Keratinocyte (primary cell): ENCODE measurements at regions not wholly inside any gene's neighbourhood (a gene's known extent, or its start where the extent isn't known, plus 50 kb on each side); places are given as distances from the start of the nearest gene placed in this dataset.

Source experiments
- DNase-seq: peaks from one replicate; pipeline ENCODE4 v3.0.0-alpha.2; 2011; ENCODE audit warnings: low read depth, missing footprints, low spot score
- FAIRE-seq: peaks from 2 replicates; lab custom pipeline; 2011; peaks lifted over from hg19 to GRCh38; lab: Jason Lieb, UNC
- H2AFZ ChIP-seq: 2 replicates; pipeline ENCODE4 v1.6.0; 2012; ENCODE audit warnings: low read length, control low read depth, inconsistent platforms; ENCODE audit not compliant: control insufficient read depth
- H3K27ac ChIP-seq: 2 replicates; pipeline ENCODE4 v1.5.1; 2011; ENCODE audit warnings: low read length; ENCODE audit not compliant: control insufficient read depth, insufficient read depth
- H3K27me3 ChIP-seq: 3 replicates; pipeline ENCODE4 v1.6.0; 2011; ENCODE audit warnings: low read length; ENCODE audit not compliant: control insufficient read depth, insufficient read depth; ENCODE audit errors: extremely low read depth
- H3K36me3 ChIP-seq, 2 experiments: 2 replicates in 1 of 2; 3 replicates in 1 of 2; pipeline ENCODE4 v1.5.1; 2011; ENCODE audit warnings: low read length in 2 of 2, mild to moderate bottlenecking in 1 of 2; ENCODE audit not compliant: control insufficient read depth in 2 of 2, insufficient read depth in 2 of 2; ENCODE audit errors: extremely low read depth in 1 of 2
- H3K4me1 ChIP-seq: 3 replicates; pipeline ENCODE4 v1.5.1; 2011; ENCODE audit warnings: low read length; ENCODE audit not compliant: control insufficient read depth, insufficient read depth; ENCODE audit errors: extremely low read depth
- H3K4me2 ChIP-seq: 3 replicates; pipeline ENCODE4 v1.6.0; 2011; ENCODE audit warnings: low read depth, low read length; ENCODE audit not compliant: control insufficient read depth, insufficient read depth; ENCODE audit errors: extremely low read depth
- H3K4me3 ChIP-seq, 3 experiments: fragments of 200-600 bp in 1 of 3; sonication (generic) in 1 of 3; 2 replicates in 2 of 3; 3 replicates in 1 of 3; pipeline ENCODE4 v1.5.1; 2011 to 2016; ENCODE audit warnings: low read length in 3 of 3, mild to moderate bottlenecking in 3 of 3, control low read depth in 2 of 3, inconsistent platforms in 1 of 3, low read depth in 1 of 3, mixed read lengths in 1 of 3, mixed run types in 1 of 3, moderate library complexity in 1 of 3; ENCODE audit not compliant: control insufficient read depth in 2 of 3, insufficient read depth in 2 of 3; ENCODE audit errors: extremely low read depth in 1 of 3
- H3K79me2 ChIP-seq: 2 replicates; pipeline ENCODE4 v1.6.0; 2012; ENCODE audit warnings: low read length; ENCODE audit not compliant: control insufficient read depth, insufficient read depth
- H3K9ac ChIP-seq: 3 replicates; pipeline ENCODE4 v1.6.0; 2011; ENCODE audit warnings: low read length; ENCODE audit not compliant: control insufficient read depth, insufficient read depth; ENCODE audit errors: extremely low read depth
- H3K9me1 ChIP-seq: 3 replicates; pipeline ENCODE4 v1.6.0; 2011; ENCODE audit warnings: low read length; ENCODE audit not compliant: control insufficient read depth, insufficient read depth; ENCODE audit errors: extremely low read depth
- H3K9me3 ChIP-seq: 2 replicates; pipeline ENCODE4 v1.5.1; 2012; ENCODE audit warnings: low read depth, low read length; ENCODE audit not compliant: control insufficient read depth
- H4K20me1 ChIP-seq: 3 replicates; pipeline ENCODE4 v1.6.0; 2011; ENCODE audit warnings: low read length; ENCODE audit not compliant: control insufficient read depth, insufficient read depth; ENCODE audit errors: extremely low read depth
- EZH2 ChIP-seq: IDR thresholded peaks from one replicate; pipeline ENCODE4 v1.6.1; 2012; ENCODE audit warnings: inconsistent platforms, mild to moderate bottlenecking, low read length, moderate library complexity
- dilution Hi-C: fragments of 300-500 bp; cut with MboI; formaldehyde crosslinking; loops from one replicate; pipeline ENCODE4 v1.7.0; 2020; ENCODE audit warnings: low sequenced_read_pairs; ENCODE audit not compliant: extremely low pct_ligation_motif_present
- TF ChIP-seq, protein P1 (sequence below), 3 experiments: IDR thresholded peaks in 1 of 3; conservative IDR thresholded peaks in 1 of 3; optimal IDR thresholded peaks in 1 of 3; 2 replicates in 2 of 3; 3 replicates in 1 of 3; pipeline versions ENCODE3 to v1.5.1; 2011; ENCODE audit warnings: low read length in 3 of 3, mild to moderate bottlenecking in 3 of 3, moderate library complexity in 2 of 3, control low read depth in 1 of 3, inconsistent platforms in 1 of 3; ENCODE audit not compliant: insufficient read depth in 2 of 3; ENCODE audit errors: extremely low read depth in 1 of 3

DNA sequence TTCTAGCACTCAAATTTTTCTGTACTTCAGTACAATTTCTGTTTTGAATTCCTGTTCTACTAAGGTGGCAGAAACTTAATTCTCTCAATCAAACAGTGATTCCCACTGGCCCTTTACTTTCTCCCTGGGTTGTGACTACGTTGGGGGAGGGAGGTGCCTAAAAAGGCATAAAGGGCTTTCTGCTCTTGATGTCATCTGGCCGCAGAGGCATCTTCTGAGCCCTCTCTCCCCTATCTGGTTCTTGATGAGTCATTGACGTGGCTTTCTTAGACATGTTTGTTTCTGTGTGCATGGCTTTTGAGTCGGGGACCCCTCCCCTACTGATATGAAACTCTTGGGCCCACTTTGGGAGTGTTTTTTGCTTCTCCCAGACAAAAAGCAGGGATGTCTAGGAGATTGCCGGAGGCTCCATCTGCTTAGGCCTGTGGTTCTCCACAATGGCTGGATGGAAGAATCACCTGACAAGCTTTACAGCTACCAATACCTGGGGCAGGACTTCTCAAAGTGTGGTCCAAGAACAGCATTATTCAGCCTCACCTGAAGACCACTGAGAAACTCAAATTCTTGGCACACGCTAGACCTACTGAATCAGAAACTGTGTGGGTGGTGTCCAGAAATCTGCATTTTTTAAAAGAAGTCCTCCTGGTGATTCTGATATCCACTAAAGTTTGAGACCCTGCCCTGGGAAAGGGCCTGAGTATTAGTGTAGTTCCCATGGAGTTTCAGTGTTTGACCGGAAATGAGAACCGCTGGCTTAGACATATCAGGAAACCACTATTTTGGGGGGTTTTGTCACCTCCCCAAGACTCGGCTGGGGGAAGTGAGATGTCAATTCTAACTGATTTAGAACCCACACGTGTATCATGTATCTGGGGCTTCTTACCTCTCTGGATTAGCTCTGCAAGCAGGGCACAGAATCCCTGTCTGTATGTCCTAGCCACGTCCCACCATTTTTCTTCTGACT is 395.7 kb upstream of the PDE3A start:
- DNase-seq, result no peak
- Histone ChIP-seq H3K27me3 (no peaks in the 10 kb centered on the region), H3K4me1 (no peaks in the 10 kb centered on the region), H3K4me2 (no peak overlapping the region), H3K9me3 (no peaks in the 10 kb centered on the region), H2AFZ (no peak overlapping the region), H3K27ac (no peak overlapping the region), H4K20me1 (no peaks in the 10 kb centered on the region), H3K9ac (no peak overlapping the region), H3K4me3 (no peak overlapping the region), H3K36me3 (no peaks in the 10 kb centered on the region), H3K9me1 (no peaks in the 10 kb centered on the region), H3K79me2 (no peaks in the 10 kb centered on the region)
- no peak for FAIRE-seq
- dilution Hi-C loops, result no loop called here
- TF ChIP-seq, protein P1, sequence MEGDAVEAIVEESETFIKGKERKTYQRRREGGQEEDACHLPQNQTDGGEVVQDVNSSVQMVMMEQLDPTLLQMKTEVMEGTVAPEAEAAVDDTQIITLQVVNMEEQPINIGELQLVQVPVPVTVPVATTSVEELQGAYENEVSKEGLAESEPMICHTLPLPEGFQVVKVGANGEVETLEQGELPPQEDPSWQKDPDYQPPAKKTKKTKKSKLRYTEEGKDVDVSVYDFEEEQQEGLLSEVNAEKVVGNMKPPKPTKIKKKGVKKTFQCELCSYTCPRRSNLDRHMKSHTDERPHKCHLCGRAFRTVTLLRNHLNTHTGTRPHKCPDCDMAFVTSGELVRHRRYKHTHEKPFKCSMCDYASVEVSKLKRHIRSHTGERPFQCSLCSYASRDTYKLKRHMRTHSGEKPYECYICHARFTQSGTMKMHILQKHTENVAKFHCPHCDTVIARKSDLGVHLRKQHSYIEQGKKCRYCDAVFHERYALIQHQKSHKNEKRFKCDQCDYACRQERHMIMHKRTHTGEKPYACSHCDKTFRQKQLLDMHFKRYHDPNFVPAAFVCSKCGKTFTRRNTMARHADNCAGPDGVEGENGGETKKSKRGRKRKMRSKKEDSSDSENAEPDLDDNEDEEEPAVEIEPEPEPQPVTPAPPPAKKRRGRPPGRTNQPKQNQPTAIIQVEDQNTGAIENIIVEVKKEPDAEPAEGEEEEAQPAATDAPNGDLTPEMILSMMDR (optimal IDR thresholded peaks at IDR 0.05 in 1 of 3, IDR thresholded peaks at IDR 0.05 in 1 of 3, conservative IDR thresholded peaks at IDR 0.05 in 1 of 3; ENCODE audit: extremely low read depth in 1 of 3, insufficient read depth in 2 of 3, low read length in 3 of 3), result no peak
- TF ChIP-seq EZH2, result no peak

DNA sequence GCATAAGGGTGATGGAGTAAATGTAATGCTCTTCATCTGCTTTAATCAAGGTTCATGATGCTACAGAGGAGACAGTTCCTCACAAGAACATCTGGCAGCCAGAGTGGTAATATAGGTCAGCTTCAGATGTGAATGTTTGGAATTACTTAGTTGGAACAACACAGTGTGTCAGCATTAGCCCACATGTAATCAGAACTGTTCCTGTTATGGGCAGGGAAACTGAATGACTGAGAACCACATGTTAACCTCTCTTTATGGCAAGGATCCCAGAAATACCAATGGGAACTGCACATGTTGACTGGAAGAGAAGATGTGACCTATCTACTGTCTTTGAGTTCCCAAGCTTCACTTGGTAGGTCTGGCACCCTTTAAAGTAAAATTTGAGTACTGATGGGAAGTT is 390.1 kb upstream of the PDE3A start:
- no peak for FAIRE-seq

More for the DNA sequence above, 390.1 kb upstream of the PDE3A start:
- H3K36me3 ChIP-seq, result no peaks in the 10 kb centered on the region
- no peaks in the 10 kb centered on the region for H4K20me1 ChIP-seq
- H3K9me1 ChIP-seq, result no peaks in the 10 kb centered on the region
- dilution Hi-C loops, result no loop called here
- H3K9me3 ChIP-seq, result no peaks in the 10 kb centered on the region
- DNase-seq, result no peak
- no peaks in the 10 kb centered on the region for H3K4me1 ChIP-seq
- no peak overlapping the region for H2AFZ ChIP-seq
- H3K27ac ChIP-seq, result no peak overlapping the region
- H3K27me3 ChIP-seq, result no peaks in the 10 kb centered on the region
- no peaks in the 10 kb centered on the region for H3K79me2 ChIP-seq
- H3K4me3 ChIP-seq, result no peak overlapping the region
- no peak overlapping the region for H3K9ac ChIP-seq
- no peak overlapping the region for H3K4me2 ChIP-seq
- no peak for TF ChIP-seq EZH2
- TF ChIP-seq, protein P1 (optimal IDR thresholded peaks at IDR 0.05 in 1 of 3, IDR thresholded peaks at IDR 0.05 in 1 of 3, conservative IDR thresholded peaks at IDR 0.05 in 1 of 3; ENCODE audit: extremely low read depth in 1 of 3, insufficient read depth in 2 of 3, low read length in 3 of 3), result no peak
